ENCODE measurements at regions not wholly inside any gene's neighbourhood (a gene's known extent, or its start where the extent isn't known, plus 50 kb on each side); places are given as distances from the start of the nearest gene placed in this dataset.

GRCh38 chr4:32396507-32397070, 1676.4 kb downstream of the PCDH7 start:
- no peaks in the 10 kb centered on the region for H3K36me3 Mint-ChIP-seq (ENCODE audit: insufficient read depth, unreplicated experiment)

GRCh38 chr4:32400870-32401269, 1680.7 kb downstream of the PCDH7 start:
- H3K27me3 Mint-ChIP-seq (ENCODE audit: unreplicated experiment) = no peaks in the 10 kb centered on the region
- CTCF ChIA-PET = no interaction called here

More at GRCh38 chr4:32396507-32397070, 1676.4 kb downstream of the PCDH7 start:
- no peak overlapping the region for H3K27ac Mint-ChIP-seq (ENCODE audit: unreplicated experiment)
- intact Hi-C loops (cut with micrococcal nuclease; ENCODE audit: unreplicated experiment) = no loop called here
- H3K4me1 Mint-ChIP-seq (ENCODE audit: low read depth, unreplicated experiment) = no peaks in the 10 kb centered on the region
- no peak overlapping the region for H3K4me3 Mint-ChIP-seq (ENCODE audit: low read depth, unreplicated experiment)
- DNase-seq = no peak
- peaks cover 2% of the 10 kb centered on the region for H3K9me3 Mint-ChIP-seq (ENCODE audit: low read depth, unreplicated experiment)
- H3K27me3 Mint-ChIP-seq (ENCODE audit: unreplicated experiment) = no peaks in the 10 kb centered on the region
- CTCF ChIA-PET = no interaction called here
- no peak for TF ChIP-seq CTCF (IDR thresholded peaks at IDR 0.05; ENCODE audit: unreplicated experiment)
- no TSS peak for BruUV-seq (replicated peaks)

GRCh38 chr4:32417113-32417704, 1697.0 kb downstream of the PCDH7 start:
- CTCF ChIA-PET = no interaction called here
- Mint-ChIP-seq H3K36me3 (ENCODE audit: insufficient read depth, unreplicated experiment) (no peaks in the 10 kb centered on the region), H3K4me1 (ENCODE audit: low read depth, unreplicated experiment) (no peaks in the 10 kb centered on the region), H3K9me3 (ENCODE audit: low read depth, unreplicated experiment) (peaks cover 9% of the 10 kb centered on the region), H3K4me3 (ENCODE audit: low read depth, unreplicated experiment) (no peak overlapping the region), H3K27ac (ENCODE audit: unreplicated experiment) (no peak overlapping the region), H3K27me3 (ENCODE audit: unreplicated experiment) (no peaks in the 10 kb centered on the region)
- intact Hi-C loops (cut with micrococcal nuclease; ENCODE audit: unreplicated experiment) = no loop called here
- no TSS peak for BruUV-seq (replicated peaks)
- no peak for TF ChIP-seq CTCF (IDR thresholded peaks at IDR 0.05; ENCODE audit: unreplicated experiment)
- no peak for DNase-seq

More at GRCh38 chr4:32400870-32401269, 1680.7 kb downstream of the PCDH7 start:
- no TSS peak for BruUV-seq (replicated peaks)
- Mint-ChIP-seq H3K4me3 (ENCODE audit: low read depth, unreplicated experiment) (no peak overlapping the region), H3K4me1 (ENCODE audit: low read depth, unreplicated experiment) (no peaks in the 10 kb centered on the region), H3K36me3 (ENCODE audit: insufficient read depth, unreplicated experiment) (no peaks in the 10 kb centered on the region), H3K27ac (ENCODE audit: unreplicated experiment) (no peak overlapping the region), H3K9me3 (ENCODE audit: low read depth, unreplicated experiment) (peaks cover 4% of the 10 kb centered on the region)
- DNase-seq = no peak
- intact Hi-C loops (cut with micrococcal nuclease; ENCODE audit: unreplicated experiment) = no loop called here
- TF ChIP-seq CTCF (IDR thresholded peaks at IDR 0.05; ENCODE audit: unreplicated experiment) = no peak

- intact Hi-C loops (cut with micrococcal nuclease; ENCODE audit: unreplicated experiment) = no loop called here
Measured at GRCh38 chr4:32423267-32423666, 1703.1 kb downstream of the PCDH7 start.

More at GRCh38 chr4:32423267-32423666, 1703.1 kb downstream of the PCDH7 start:
- BruUV-seq (replicated peaks) = no TSS peak
- Mint-ChIP-seq H3K9me3 (ENCODE audit: low read depth, unreplicated experiment) (peaks cover 11% of the 10 kb centered on the region), H3K36me3 (ENCODE audit: insufficient read depth, unreplicated experiment) (no peaks in the 10 kb centered on the region), H3K27ac (ENCODE audit: unreplicated experiment) (no peak overlapping the region), H3K27me3 (ENCODE audit: unreplicated experiment) (no peaks in the 10 kb centered on the region), H3K4me3 (ENCODE audit: low read depth, unreplicated experiment) (no peak overlapping the region), H3K4me1 (ENCODE audit: low read depth, unreplicated experiment) (no peaks in the 10 kb centered on the region)
- no peak for DNase-seq
- TF ChIP-seq CTCF (IDR thresholded peaks at IDR 0.05; ENCODE audit: unreplicated experiment) = no peak
- CTCF ChIA-PET = no interaction called here

Data from Calu3 (cell line).